ENCODE measurements at regions not wholly inside any gene's neighbourhood (a gene's known extent, or its start where the extent isn't known, plus 50 kb on each side); places are given as distances from the start of the nearest gene placed in this dataset.
"Not testable (repeated sequence)": the region's sequence is repeated elsewhere in the genome, so short reads cannot be mapped to it uniquely, and the experiment has no call there.

DNA sequence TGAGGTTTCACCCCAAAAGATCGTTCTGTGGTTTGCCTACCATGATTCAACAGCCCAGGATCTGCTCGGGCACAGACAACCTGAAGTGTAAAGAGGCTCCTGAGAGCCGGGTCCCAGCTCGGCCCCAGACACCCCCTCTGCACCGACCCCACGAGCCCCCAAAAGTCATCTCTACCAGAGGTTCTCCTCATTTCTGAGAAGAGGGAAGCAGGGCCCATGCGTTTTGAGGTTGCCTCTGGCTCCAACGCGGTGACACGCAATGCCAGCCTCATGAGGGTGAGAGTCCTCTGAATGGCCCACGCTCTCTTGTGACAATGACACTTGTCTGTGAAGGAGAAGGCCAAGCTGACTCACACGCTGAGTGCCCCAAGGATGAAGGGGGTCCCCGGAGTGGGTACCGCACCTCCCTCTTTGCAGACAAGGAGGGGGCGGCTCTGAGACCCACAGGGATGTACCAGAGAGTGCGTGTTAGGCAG is 153.0 kb upstream of the TPTE start:
- not testable (repeated sequence) for DNase-seq

GRCh38 chr21:10369289-10369688 is 152.1 kb upstream of the TPTE start:
- DNase-seq, result not testable (repeated sequence)

DNA sequence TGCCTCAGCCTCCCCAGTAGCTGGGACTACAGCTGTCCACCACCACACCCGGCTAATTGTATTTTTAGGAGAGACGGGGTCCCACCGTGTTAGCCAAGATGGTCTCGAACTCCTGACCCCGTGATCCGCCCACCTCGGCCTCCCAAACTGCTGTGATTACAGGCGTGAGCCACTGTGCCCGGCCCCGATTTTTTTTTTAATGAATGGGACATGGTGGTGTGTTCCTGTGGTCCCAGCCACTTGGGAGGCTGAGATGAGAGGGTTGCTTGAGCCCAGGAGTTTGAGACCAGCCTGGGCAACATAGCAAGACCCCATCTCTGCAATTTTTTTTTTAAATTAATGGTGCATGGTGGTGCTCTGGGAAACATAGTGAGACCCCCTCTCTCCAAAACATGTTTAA is 143.6 kb upstream of the TPTE start:
- DNase-seq, result not testable (repeated sequence)

GRCh38 chr21:10379816-10380215 is 141.6 kb upstream of the TPTE start:
- not testable (repeated sequence) for DNase-seq

- DNase-seq, result not testable (repeated sequence)
These were observed 139.7 kb upstream of the TPTE start for GRCh38 chr21:10381687-10382060.

- not testable (repeated sequence) for DNase-seq
These were observed 139.2 kb upstream of the TPTE start for GRCh38 chr21:10382135-10382534.

DNA sequence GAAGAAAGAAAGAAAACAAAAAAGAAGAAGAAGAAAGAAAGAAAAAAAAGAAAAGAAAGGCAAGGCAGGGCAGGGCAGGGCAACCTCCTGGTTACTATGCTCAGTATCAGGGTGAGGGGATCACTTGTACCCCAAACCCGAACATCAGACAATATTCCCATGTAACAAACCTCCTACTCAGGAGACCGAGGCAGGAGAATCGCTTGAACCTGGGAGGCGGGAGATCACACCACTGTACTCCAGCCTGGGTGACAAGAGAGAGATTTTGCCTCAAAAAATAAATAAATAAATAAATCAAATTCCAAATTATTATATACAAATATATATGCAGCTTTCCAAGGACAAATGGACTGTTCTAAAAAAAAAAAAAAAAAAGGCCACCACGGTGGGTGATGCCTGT is 138.8 kb upstream of the TPTE start:
- DNase-seq, result not testable (repeated sequence)

DNA sequence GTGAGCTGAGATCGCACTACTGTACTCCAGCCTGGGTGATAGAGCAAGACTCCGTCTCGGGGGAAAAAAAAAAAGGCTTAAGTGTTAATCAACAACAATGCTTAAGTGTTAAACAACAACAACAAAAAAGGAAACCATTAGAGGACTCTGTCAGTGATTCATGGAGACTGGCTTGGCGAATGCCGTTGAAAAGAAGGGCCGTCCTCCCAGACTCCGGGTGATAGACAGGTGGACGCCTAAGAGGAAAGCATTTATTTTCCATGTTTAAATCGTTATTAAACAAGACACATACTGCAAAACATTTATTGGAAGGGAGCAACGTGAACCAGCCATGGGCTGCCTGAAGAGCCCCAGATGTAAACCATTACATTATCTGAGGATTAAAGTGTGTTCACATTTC is 137.8 kb upstream of the TPTE start:
- not testable (repeated sequence) for DNase-seq

DNA sequence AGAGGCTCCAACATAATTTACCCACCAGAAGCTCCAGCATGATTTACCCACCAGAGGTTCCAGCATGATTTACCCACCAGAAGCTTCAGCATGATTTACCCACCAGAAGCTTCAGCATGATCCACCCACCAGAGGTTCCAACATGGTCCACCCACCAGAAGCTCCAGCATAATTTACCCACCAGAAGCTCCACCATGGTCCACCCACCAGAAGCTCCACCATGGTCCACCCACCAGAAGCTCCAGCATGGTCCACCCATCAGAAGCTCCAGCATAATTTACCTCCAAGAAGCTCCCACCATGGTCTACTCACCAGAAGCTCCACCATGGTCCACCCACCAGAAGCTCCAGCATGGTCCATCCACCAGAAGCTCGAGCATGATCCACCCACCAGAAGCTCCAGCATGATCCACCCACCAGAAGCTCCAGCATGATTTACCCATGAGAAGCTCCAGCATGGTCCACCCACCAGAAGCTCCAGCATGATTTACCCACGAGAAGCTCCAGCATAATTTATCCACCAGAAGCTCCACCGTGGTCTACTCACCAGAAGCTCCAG is 137.0 kb upstream of the TPTE start:
- DNase-seq, result not testable (repeated sequence)

DNA sequence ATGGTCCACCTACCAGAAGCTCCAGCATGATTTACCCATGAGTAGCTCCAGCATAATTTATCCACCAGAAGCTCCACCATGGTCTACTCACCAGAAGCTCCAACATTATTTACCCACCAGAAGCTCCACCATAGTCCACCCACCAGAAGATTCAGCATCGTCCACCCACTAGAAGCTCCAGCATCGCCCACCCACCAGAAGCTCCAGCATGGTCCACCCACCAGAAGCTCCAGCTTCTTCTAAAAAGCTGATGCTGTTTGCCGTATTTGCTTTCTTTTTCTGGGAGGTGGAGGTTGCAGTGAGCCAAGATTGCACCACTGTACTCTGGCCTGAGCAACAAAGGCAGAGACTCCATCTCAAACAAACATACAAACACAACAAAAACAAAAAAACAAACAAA is 136.2 kb upstream of the TPTE start:
- DNase-seq, result not testable (repeated sequence)

GRCh38 chr21:10385898-10386527 is 135.4 kb upstream of the TPTE start:
- not testable (repeated sequence) for DNase-seq

DNA sequence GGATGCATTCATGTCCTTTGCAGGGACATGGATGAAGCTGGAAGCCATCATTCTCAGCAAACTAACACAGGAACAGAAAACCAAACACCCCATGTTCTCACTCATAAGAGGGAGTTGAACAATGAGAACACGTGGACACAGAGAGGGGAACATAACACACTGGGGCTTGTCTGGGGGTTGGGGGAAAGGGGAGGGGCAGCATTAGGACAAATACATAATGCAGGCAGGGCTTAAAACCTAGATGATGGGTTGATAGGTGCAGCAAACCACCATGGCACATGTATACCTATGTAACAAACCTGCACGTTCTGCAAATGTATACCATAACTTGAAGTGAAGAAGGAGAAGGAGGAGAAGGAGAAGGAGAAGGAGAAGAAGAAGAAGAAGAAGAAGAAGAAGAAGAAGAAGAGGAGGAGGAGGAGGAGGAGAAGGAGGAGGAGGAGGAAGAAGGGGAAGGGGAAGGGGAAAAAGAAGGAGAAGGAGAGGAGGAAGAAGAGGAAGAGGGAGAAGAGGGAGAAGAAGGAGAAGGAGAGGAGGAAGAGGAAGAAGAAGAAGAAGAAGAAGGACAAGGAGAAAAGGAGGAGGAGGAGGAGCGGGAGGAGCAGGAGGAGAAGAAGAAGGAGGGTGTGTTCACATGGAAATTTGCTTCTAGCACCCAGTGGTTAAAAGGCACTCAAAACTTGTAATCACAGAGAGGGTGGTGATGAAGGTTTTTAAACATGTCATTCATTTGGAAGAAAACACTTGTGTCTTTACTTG is 133.5 kb upstream of the TPTE start:
- not testable (repeated sequence) for DNase-seq

DNA sequence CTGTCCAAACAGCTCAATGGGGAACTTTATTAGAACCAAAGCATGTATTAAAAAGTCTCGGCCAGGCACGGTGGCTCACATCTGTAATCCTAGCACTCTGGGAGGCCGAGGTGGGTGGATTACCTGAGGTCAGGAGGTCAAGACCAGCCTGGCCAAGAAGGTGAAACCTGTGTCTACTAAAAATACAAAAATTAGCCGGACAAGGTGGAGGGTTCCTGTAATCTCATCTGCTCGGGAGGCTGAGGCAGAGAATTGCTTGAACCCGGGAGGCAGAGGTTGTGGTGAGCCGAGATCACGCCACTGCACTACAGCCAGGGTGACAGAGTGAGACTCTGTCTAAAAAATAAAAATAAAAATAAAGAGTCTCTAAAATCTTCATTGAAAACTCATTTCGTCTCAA is 132.8 kb upstream of the TPTE start:
- not testable (repeated sequence) for DNase-seq

DNA sequence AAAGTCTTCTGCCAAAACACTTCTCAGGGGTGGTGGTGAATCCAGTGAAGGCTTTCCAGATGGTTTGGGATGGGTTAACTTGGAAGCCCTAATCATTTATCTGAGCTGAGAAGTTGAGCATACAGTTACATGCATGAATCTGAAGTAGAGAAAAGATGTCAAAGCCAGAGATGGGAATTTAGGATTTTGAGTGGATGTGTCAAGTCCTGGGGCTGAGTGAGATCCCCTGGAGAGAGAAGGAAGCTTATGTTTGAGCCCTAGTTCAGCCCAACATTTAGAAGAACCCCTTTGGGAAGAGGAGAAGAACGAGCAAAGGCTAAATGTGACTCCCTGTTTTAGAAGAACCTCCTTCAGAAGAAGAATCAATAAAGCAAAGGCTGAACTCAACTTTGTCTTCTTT is 129.1 kb upstream of the TPTE start:
- not testable (repeated sequence) for DNase-seq

DNA sequence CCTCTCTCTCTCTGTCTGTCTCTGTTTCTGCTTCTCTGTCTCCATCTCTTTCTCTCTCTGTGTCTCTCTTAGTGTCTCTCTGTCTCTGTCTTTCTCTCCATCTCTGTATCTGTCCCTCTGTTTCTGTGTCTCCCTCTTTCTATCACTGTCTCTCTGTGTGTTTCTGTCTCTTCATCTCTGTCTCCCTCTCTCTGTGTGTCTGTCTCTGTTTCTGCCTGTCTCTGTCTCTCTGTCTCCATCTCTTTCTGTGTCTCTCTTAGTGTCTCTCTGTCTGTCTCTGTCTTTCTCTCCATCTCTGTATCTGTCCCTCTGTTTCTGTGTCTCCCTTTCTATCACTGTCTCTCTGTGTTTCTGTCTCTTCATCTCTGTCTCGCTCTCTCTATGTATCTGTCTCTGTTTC is 125.4 kb upstream of the TPTE start:
- DNase-seq, result not testable (repeated sequence)

DNA sequence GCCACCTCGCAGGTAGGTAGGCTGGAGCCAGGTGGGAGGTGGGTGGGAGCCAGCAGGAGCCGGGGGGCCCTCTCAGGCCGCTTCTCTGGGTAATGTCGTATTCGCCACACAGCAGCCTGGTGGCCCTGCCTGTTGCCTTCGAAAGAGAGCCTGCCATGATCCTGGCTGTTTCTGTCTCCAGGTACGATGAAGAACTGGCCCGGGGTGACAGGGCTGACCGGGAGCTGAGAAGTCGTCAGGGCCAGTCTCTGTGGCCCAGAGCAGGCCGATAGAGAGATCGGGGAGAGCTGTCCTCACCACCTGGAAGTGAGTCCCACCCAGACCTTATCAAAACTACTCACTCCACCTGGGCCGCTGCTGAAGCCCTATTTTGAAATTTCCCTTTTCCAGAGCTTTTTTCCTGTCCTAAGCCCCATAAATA is 123.9 kb upstream of the TPTE start:
- not testable (repeated sequence) for DNase-seq

DNA sequence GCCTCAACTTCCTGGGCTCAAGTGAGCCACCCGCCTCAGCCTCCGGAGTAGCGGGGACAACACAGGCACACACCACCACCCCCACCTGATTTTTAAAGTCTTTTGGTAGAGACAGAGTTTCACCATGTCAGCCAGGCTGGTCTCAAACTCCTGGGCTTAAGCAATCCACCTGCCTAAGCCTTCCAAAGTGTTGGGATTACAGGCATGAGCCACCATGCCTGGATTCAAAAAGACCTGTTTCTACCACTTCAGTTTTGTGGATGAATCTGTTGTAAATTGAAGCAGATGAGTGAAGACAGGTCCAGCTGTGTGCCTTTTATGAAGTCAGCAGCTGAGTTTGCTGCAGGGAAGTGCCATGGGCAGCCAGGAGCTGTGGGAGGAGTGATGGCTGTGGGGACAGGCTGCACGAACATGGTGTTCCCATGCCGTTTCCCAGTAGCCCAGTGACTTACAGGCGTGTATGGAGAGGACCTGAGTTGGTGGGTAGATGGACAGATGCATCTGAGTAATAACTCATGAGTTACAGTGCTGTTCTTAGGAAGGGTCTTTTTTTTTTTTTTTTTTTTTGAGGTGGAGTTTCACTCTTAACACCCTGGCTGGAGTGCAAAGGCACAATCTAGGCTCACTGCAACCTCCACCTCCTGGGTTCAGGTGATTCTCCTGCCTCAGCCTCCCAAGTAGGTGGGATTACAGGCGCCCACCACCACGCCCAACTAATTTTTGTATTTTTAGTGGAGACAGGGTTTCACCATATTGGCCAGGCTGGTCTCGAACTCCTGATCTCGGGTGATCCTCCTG is 122.5 kb upstream of the TPTE start:
- not testable (repeated sequence) for DNase-seq

DNA sequence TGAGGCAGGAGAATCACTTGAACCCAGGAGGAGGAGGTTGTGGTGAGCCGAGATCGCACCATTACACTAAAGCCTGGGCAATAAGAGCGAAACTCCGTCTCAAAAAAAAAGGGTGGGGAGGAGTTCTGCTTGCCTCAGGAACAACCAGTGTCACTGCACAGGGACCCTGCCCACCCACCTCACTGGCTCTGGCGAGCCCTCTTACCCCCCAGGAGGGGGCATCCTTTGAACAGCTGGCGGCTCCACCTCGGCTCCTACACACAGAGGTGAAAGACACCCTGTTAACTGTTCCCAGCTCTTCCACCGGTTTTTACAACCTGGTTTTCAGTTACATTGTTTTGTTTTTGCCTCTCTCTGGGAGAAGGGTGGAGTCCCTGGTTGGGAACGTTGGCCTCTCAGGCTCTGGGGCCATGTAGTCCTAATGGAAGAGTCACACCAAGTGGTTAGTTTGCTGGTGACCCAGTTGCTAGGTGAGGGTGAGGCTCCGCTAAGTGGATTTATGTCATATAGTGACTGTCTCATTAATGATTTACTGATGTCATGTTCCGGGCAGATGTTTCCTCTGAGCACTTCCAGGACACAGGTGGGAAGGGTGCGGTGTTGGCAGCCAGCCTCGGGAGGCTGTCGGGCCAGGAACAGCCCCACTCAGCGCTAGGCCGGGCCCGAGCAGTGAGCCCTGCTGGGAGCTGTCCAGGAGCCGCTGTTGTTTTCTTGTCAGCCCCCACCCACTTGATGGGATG is 120.6 kb upstream of the TPTE start:
- not testable (repeated sequence) for DNase-seq

DNA sequence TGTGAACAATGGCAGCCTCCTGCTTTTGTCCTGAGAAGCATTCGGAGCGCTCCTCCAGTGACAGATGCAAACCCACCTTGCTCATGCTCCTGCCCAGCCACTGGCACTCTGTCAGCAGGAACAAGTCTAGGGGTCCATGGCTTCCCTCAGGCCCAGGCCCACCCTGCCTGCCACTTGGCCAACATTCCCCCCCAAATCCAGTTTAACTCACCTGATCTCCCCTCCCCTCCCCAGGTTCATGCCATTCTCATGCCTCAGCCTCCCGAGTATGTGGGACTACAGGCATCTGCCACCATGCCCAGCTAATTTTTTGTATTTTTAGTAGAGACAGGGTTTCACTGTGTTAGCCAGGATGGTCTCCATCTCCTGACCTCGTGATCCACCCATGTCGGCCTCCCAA is 118.9 kb upstream of the TPTE start:
- not testable (repeated sequence) for DNase-seq

GRCh38 chr21:10405331-10405730 is 116.1 kb upstream of the TPTE start:
- DNase-seq, result not testable (repeated sequence)

DNA sequence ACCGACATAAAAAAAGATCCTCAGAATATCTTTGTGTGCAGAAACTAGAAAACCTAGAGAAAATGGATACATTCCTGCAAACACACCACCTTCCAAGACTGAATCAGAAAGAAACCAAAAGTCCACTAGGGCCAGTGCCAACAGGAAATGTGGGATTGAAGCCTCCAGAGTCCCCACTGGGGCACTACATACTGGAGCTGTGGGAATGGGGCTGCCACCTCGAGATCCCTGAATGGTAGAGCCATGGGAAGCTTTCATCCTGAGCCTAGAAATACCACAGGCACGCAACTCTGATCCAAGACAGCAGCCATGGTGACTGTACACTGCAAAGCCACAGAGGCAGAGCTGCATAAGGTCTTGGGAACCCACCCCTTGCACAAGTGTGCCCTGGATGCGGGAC is 111.6 kb upstream of the TPTE start:
- DNase-seq, result not testable (repeated sequence)

GRCh38 chr21:10410354-10410929 is 110.9 kb upstream of the TPTE start:
- DNase-seq, result not testable (repeated sequence)

Data from stimulated activated CD4-positive, alpha-beta T cell treated with anti-CD3 and anti-CD28 coated beads, Interleukin-15, amount 100 ng/mL, for 24 hours (primary cell).